HG03521 (cell line): ENCODE measurements at regions not wholly inside any gene's neighbourhood (a gene's known extent, or its start where the extent isn't known, plus 50 kb on each side); places are given as distances from the start of the nearest gene placed in this dataset.
A peak's percentile ranks its signal among the peaks of the same experiment; 100 is the strongest.

Experiments used
- ATAC-seq: cut with Tn5 transposase; IDR thresholded peaks from one replicate; pipeline ENCODE4 v1.9.1; 2021; ENCODE audit warnings: mild to moderate bottlenecking, moderate library complexity; ENCODE audit not compliant: unreplicated experiment

GRCh38 chr2:180385601-180386201, 378.6 kb upstream of the CWC22 start:
- ATAC-seq: no peak

GRCh38 chr2:180376066-180376465, 369.0 kb upstream of the CWC22 start:
- ATAC-seq: no peak

GRCh38 chr2:180374502-180375281, 367.6 kb upstream of the CWC22 start:
- ATAC-seq: no peak

GRCh38 chr2:180370511-180371205, 363.6 kb upstream of the CWC22 start:
- no peak for ATAC-seq

- ATAC-seq: no peak
Observed at GRCh38 chr2:180368881-180369280, 361.8 kb upstream of the CWC22 start.

GRCh38 chr2:180367815-180368214, 360.7 kb upstream of the CWC22 start:
- ATAC-seq: no peak

GRCh38 chr2:180366481-180366880, 359.4 kb upstream of the CWC22 start:
- no peak for ATAC-seq

- no peak for ATAC-seq
Observed at GRCh38 chr2:180364719-180365118, 357.6 kb upstream of the CWC22 start.

- ATAC-seq: peak; percentile 33
Observed at GRCh38 chr2:180360283-180360618, 353.2 kb upstream of the CWC22 start.

GRCh38 chr2:180359522-180360282, 352.6 kb upstream of the CWC22 start:
- peak; percentile 96 for ATAC-seq

- no peak for ATAC-seq
Observed at GRCh38 chr2:180358458-180358857, 351.4 kb upstream of the CWC22 start.

- ATAC-seq: no peak
Observed at GRCh38 chr2:180356676-180357075, 349.6 kb upstream of the CWC22 start.

GRCh38 chr2:180352620-180353019, 345.5 kb upstream of the CWC22 start:
- ATAC-seq: no peak

GRCh38 chr2:180349809-180350208, 342.7 kb upstream of the CWC22 start:
- no peak for ATAC-seq

- ATAC-seq: no peak
Observed at GRCh38 chr2:180343528-180344345, 336.6 kb upstream of the CWC22 start.

- no peak for ATAC-seq
Observed at GRCh38 chr2:180337136-180337535, 330.0 kb upstream of the CWC22 start.

GRCh38 chr2:180336550-180336949, 329.5 kb upstream of the CWC22 start:
- ATAC-seq: no peak

- peak; percentile 100 for ATAC-seq
Observed at GRCh38 chr2:180334514-180334913, 327.4 kb upstream of the CWC22 start.

- ATAC-seq: no peak
Observed at GRCh38 chr2:180328795-180329422, 321.8 kb upstream of the CWC22 start.

GRCh38 chr2:180327185-180327584, 320.1 kb upstream of the CWC22 start:
- no peak for ATAC-seq
